D721Med (cell line): ENCODE measurements at regions not wholly inside any gene's neighbourhood (a gene's known extent, or its start where the extent isn't known, plus 50 kb on each side); places are given as distances from the start of the nearest gene placed in this dataset.

Experiments used
- DNase-seq: peaks from one replicate; pipeline ENCODE4 v3.0.0; 2011; ENCODE audit warnings: low spot score; ENCODE audit not compliant: insufficient read length
- FAIRE-seq: peaks from 2 replicates; lab custom pipeline; 2011; peaks lifted over from hg19 to GRCh38; lab: Jason Lieb, UNC
- CTCF ChIP-seq: IDR thresholded peaks from 2 replicates; pipeline ENCODE4 v1.5.1; 2012; ENCODE audit warnings: mild to moderate bottlenecking, control low read depth; ENCODE audit not compliant: insufficient read depth; ENCODE audit errors: missing control alignments

DNA sequence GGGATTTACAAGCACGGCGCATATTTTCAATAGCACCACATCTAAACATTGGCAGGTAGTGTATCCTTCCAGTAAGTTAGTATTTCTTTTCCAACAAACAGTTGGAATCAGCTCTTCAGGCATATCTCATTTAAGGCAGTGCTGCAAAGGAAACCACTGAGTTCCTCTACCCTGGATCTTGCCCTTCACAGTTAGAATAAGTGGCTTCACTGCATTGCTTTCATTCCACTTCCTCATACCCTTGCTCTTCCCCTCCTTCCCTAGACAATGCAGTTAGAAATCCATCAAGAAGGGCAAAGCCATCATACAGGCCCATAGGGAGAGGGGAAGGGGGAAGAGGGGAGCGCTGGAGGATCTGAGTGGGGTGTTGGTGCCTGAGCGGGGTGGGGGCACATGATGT lies 173.7 kb downstream of the FBXO15 start:
- peak; percentile 86 for FAIRE-seq
- DNase-seq = no peak
- TF ChIP-seq CTCF = no peak

DNA sequence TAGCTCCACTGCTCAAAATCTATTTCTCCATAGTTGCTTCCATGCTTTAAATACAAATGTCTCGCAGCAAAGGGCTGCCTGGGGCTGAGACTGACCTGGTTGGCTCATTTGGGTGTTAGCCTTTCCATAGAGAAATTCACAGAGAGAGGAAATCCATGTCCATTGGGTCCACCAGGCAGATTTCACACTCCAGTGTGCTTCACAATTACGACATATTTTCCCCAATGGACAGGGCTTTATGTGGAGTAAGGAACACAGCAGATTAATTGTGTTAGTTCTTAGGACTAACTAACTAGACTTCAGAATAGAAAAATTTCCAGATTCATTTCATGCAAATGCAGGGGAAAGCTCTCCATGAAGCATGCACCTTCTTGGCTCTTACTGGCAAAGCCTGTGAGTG lies 180.7 kb downstream of the FBXO15 start:
- peak; percentile 21 for FAIRE-seq
- no peak for DNase-seq
- TF ChIP-seq CTCF = no peak

DNA sequence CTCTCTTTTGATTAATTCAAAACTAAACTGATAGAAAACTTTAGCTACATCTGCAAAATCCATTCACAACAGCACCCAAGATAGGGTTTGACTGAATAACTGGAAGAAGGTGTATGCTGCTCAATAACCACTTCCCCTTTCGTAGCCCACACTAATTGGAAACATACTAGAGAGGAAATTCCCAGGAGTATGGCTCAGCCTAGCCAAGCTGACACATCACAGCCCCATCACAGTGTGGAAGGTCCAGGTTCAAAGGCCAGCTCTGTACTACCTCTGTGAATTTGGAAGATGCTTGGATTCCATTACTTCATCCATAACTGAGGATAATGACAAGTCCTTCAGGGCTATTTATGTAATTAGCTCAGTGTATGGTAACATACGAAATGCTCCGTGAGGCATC lies 185.4 kb downstream of the FBXO15 start:
- DNase-seq (no peak), FAIRE-seq (peak; percentile 11)
- TF ChIP-seq CTCF = no peak

DNA sequence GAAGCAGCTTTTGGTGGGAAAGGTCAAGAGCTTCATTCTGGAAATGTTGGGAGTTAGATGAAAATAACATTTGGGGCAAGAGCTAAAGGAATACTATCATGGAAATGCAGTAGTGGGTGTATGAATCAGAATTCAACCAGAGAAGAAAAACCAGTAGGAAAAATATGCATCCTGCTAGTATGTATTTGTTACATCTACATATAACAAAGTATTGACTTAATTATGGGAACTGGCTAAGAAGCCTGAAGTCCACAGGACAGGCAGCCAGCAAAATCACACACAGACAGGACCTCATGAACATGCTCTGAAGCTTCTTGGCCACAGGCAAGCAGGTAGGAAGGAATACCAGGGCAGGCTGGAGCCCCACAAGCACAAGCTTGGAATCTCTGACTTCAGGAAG lies 185.8 kb downstream of the FBXO15 start:
- no peak for DNase-seq
- no peak for TF ChIP-seq CTCF
- no peak for FAIRE-seq

GRCh38 chr18:73959352-73959751 lies 188.3 kb downstream of the FBXO15 start:
- no peak for DNase-seq
- FAIRE-seq = no peak
- no peak for TF ChIP-seq CTCF

GRCh38 chr18:73954268-73954667 lies 193.4 kb downstream of the FBXO15 start:
- no peak for FAIRE-seq
- no peak for DNase-seq
- no peak for TF ChIP-seq CTCF

- DNase-seq = no peak
- TF ChIP-seq CTCF = no peak
- peak; percentile 77 for FAIRE-seq
These were observed 195.2 kb downstream of the FBXO15 start for GRCh38 chr18:73952296-73952946.
